ENCODE measurements at regions not wholly inside any gene's neighbourhood (a gene's known extent, or its start where the extent isn't known, plus 50 kb on each side); places are given as distances from the start of the nearest gene placed in this dataset.

DNA sequence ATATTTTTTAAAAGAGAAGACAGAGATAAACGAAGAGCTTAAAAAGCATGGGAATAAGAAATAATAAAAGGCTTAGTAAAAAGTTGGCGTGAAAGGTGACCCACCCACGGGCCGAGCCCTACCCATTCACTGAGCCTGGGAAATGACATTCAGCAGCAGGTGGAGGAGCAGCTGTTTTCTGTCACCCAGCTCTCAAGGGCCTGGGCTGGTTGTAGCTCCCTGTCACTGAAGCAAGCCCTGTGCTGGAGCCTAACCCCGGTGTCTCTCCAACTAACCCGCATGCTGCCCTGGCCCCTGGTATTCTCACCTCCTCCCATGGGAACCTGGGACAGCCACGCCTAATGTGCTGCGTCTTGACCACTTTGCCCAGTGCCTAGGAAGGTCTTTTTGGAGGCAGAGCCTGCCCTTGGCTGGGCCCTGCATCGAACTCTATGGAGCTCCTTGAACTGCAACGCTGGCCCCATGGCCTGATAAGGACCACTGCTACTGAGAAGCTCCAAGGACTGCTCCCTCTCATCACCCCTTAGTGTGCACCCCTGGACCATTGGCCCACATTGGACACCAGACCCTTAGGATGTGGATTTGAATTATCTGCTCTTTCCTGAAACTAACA lies 68.8 kb upstream of the IYD start:
- TF ChIP-seq, protein P1, sequence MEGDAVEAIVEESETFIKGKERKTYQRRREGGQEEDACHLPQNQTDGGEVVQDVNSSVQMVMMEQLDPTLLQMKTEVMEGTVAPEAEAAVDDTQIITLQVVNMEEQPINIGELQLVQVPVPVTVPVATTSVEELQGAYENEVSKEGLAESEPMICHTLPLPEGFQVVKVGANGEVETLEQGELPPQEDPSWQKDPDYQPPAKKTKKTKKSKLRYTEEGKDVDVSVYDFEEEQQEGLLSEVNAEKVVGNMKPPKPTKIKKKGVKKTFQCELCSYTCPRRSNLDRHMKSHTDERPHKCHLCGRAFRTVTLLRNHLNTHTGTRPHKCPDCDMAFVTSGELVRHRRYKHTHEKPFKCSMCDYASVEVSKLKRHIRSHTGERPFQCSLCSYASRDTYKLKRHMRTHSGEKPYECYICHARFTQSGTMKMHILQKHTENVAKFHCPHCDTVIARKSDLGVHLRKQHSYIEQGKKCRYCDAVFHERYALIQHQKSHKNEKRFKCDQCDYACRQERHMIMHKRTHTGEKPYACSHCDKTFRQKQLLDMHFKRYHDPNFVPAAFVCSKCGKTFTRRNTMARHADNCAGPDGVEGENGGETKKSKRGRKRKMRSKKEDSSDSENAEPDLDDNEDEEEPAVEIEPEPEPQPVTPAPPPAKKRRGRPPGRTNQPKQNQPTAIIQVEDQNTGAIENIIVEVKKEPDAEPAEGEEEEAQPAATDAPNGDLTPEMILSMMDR (IDR thresholded peaks at IDR 0.05) = no peak
- TF ChIP-seq POLR2A (IDR thresholded peaks at IDR 0.05) = no peak

Measured in thyroid gland (tissue), 4 donors.